Right atrium auricular region (tissue), 2 donors: ENCODE measurements at regions not wholly inside any gene's neighbourhood (a gene's known extent, or its start where the extent isn't known, plus 50 kb on each side); places are given as distances from the start of the nearest gene placed in this dataset.

Experiments used
- DNase-seq: peaks from one replicate; pipeline ENCODE4 v3.0.0-alpha.2; 2019; ENCODE audit warnings: low spot score
- H3K27ac ChIP-seq, 2 donors: fragments of 200-600 bp; sonication (generic); 1 replicate in 1 of 2; 2 replicates in 1 of 2; pipeline ENCODE4 v1.5.1; 2016 to 2019
- H3K27me3 ChIP-seq, 2 donors: fragments of 200-600 bp; sonication (generic); one replicate each; pipeline versions ENCODE4 v1.5.1 to v1.6.0; 2017 to 2019
- H3K36me3 ChIP-seq: fragments of 200-600 bp; sonication (generic); one replicate; pipeline ENCODE4 v1.5.1; 2016
- H3K4me1 ChIP-seq, 2 donors: fragments of 200-600 bp; sonication (generic); one replicate each; pipeline versions ENCODE4 v1.5.1 to v1.6.0; 2017 to 2019
- H3K4me3 ChIP-seq, 2 donors: fragments of 200-600 bp; sonication (generic); 1 replicate in 1 of 2; 2 replicates in 1 of 2; pipeline ENCODE4 v1.5.1; 2017 to 2019; ENCODE audit warnings: mild to moderate bottlenecking in 1 of 2, moderate library complexity in 1 of 2
- H3K9me3 ChIP-seq, 2 donors: fragments of 200-600 bp; sonication (generic); one replicate each; pipeline ENCODE4 v1.5.1; 2019
- CTCF ChIP-seq, 2 donors: fragments of 200-600 bp; sonication (generic); IDR thresholded peaks; one replicate each; pipeline ENCODE4 v1.5.1; 2019; ENCODE audit warnings: antibody characterized with exemption in 2 of 2

- H3K4me3 ChIP-seq, result no peak overlapping the region
- H3K4me1 ChIP-seq, result peaks cover 0 to 17% of the 10 kb centered on the region in 2 donors
- no peaks in the 10 kb centered on the region for H3K9me3 ChIP-seq
- no peaks in the 10 kb centered on the region for H3K27me3 ChIP-seq
- TF ChIP-seq CTCF (IDR thresholded peaks at IDR 0.05), result no peak
- H3K36me3 ChIP-seq, result no peaks in the 10 kb centered on the region
- DNase-seq, result no peak
- no peak overlapping the region for H3K27ac ChIP-seq
Observed at GRCh38 chr1:99594205-99594604, 51.7 kb upstream of the PALMD start.

- TF ChIP-seq CTCF (IDR thresholded peaks at IDR 0.05), result no peak
- Histone ChIP-seq H3K4me3 (no peak overlapping the region), H3K27ac (no peak overlapping the region), H3K27me3 (no peaks in the 10 kb centered on the region), H3K36me3 (no peaks in the 10 kb centered on the region), H3K4me1 (peaks cover 0 to 25% of the 10 kb centered on the region in 2 donors), H3K9me3 (no peaks in the 10 kb centered on the region)
- no peak for DNase-seq
Observed at GRCh38 chr1:99595041-99595440, 50.9 kb upstream of the PALMD start.

GRCh38 chr1:99595441-99595840 lies 50.5 kb upstream of the PALMD start:
- Histone ChIP-seq H3K9me3 (no peaks in the 10 kb centered on the region), H3K4me1 (peaks cover 0 to 23% of the 10 kb centered on the region in 2 donors), H3K4me3 (no peak overlapping the region), H3K27me3 (no peaks in the 10 kb centered on the region), H3K27ac (no peak overlapping the region), H3K36me3 (no peaks in the 10 kb centered on the region)
- DNase-seq, result no peak
- TF ChIP-seq CTCF (IDR thresholded peaks at IDR 0.05), result no peak
